Lower leg skin (tissue), 4 donors: ENCODE measurements at regions not wholly inside any gene's neighbourhood (a gene's known extent, or its start where the extent isn't known, plus 50 kb on each side); places are given as distances from the start of the nearest gene placed in this dataset.
A peak's percentile ranks its signal among the peaks of the same experiment; 100 is the strongest.

ENCODE experiments used
- DNase-seq, 2 donors: peaks; one replicate each; pipeline ENCODE4 v3.0.0-alpha.2; 2019; ENCODE audit warnings: low spot score in 2 of 2
- H3K4me3 ChIP-seq: fragments of 200-600 bp; sonication (generic); 2 replicates; pipeline ENCODE4 v1.5.1; 2017; ENCODE audit warnings: mild to moderate bottlenecking, low read depth; ENCODE audit not compliant: poor library complexity, severe bottlenecking
- CTCF ChIP-seq, 3 donors: fragments of 450-650 bp; IDR thresholded peaks; one replicate each; pipeline ENCODE4 v1.5.1; 2016; ENCODE audit warnings: antibody characterized with exemption in 3 of 3, mild to moderate bottlenecking in 3 of 3, moderate library complexity in 2 of 3
- POLR2A ChIP-seq, 2 donors: fragments of 450-650 bp; IDR thresholded peaks; one replicate each; pipeline ENCODE4 v1.6.1; 2016 to 2017; ENCODE audit warnings: antibody characterized with exemption in 2 of 2, mild to moderate bottlenecking in 1 of 2, moderate library complexity in 1 of 2
- WGBS, 2 donors: methylation state at CpG; one replicate each; pipeline ENCODE4 v1.1.5; 2018; 5-methylcytosine and 5-hydroxymethylcytosine counted together
- intact Hi-C: fragments of 100-400 bp; cut with DNase I; formaldehyde crosslinking; loops from one replicate; pipeline ENCODE4 v1.15.0; 2023; ENCODE audit warnings: low total_unique reads

GRCh38 chr1:212556822-212557549, 51.6 kb upstream of the ATF3 start:
- TF ChIP-seq POLR2A (IDR thresholded peaks at IDR 0.05) (no peak), CTCF (IDR thresholded peaks at IDR 0.05) (no peak)
- no peak overlapping the region for H3K4me3 ChIP-seq
- intact Hi-C loops = no loop called here
- WGBS, 2 donors = 84 to 91% methylated on average over 3 of the region's 3 CpGs
- DNase-seq = no peak

- DNase-seq = peak; percentile 53 to 94
- TF ChIP-seq CTCF (IDR thresholded peaks at IDR 0.05) = no peak
- no peak for TF ChIP-seq POLR2A (IDR thresholded peaks at IDR 0.05)
- intact Hi-C loops = no loop called here
- peak overlapping the region; percentile 66 for H3K4me3 ChIP-seq
- 9 to 12% methylated on average over 46 to 47 of the region's 47 CpGs for WGBS, 2 donors
Observed at GRCh38 chr1:212557739-212558692, 50.5 kb upstream of the ATF3 start.

GRCh38 chr1:212558693-212559480, 49.7 kb upstream of the ATF3 start:
- 3 to 5% methylated on average over 23 to 58 of the region's 62 CpGs for WGBS, 2 donors
- H3K4me3 ChIP-seq = peak overlapping the region; percentile 66
- no peak for TF ChIP-seq CTCF (IDR thresholded peaks at IDR 0.05)
- TF ChIP-seq POLR2A (IDR thresholded peaks at IDR 0.05) = peak in 1 of 2 donors; percentile 92
- intact Hi-C loops = no loop called here
- DNase-seq = peak; percentile 92 to 99
